GM12874 (cell line): ENCODE measurements at regions not wholly inside any gene's neighbourhood (a gene's known extent, or its start where the extent isn't known, plus 50 kb on each side); places are given as distances from the start of the nearest gene placed in this dataset.

Source experiments
- TF ChIP-seq, protein P1 (sequence below): IDR thresholded peaks from 2 replicates; pipeline ENCODE4 v1.5.1; 2011; ENCODE audit warnings: low read depth, mild to moderate bottlenecking, control low read depth, low read length, moderate library complexity; ENCODE audit not compliant: insufficient read depth

DNA sequence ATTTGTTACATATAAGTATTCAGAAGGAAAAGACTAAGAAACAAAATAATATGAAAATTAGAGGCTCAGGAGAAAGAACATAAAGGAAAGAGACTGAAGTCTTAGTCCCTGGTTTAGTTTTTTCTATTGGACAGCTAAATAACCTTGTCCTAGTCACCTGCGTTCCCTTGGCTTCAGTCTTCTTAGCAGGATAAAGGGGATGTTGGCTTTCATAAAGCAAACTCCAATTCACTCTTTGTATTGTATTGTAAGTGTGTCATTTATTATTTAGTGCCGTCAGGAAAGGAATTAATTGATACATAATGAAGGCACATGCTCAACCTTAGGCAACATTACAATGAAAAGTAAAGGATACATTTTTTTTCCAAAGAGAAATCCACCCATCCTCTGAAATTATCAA, 190.3 kb upstream of the PPFIA2 start:
- TF ChIP-seq, protein P1, sequence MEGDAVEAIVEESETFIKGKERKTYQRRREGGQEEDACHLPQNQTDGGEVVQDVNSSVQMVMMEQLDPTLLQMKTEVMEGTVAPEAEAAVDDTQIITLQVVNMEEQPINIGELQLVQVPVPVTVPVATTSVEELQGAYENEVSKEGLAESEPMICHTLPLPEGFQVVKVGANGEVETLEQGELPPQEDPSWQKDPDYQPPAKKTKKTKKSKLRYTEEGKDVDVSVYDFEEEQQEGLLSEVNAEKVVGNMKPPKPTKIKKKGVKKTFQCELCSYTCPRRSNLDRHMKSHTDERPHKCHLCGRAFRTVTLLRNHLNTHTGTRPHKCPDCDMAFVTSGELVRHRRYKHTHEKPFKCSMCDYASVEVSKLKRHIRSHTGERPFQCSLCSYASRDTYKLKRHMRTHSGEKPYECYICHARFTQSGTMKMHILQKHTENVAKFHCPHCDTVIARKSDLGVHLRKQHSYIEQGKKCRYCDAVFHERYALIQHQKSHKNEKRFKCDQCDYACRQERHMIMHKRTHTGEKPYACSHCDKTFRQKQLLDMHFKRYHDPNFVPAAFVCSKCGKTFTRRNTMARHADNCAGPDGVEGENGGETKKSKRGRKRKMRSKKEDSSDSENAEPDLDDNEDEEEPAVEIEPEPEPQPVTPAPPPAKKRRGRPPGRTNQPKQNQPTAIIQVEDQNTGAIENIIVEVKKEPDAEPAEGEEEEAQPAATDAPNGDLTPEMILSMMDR: no peak

DNA sequence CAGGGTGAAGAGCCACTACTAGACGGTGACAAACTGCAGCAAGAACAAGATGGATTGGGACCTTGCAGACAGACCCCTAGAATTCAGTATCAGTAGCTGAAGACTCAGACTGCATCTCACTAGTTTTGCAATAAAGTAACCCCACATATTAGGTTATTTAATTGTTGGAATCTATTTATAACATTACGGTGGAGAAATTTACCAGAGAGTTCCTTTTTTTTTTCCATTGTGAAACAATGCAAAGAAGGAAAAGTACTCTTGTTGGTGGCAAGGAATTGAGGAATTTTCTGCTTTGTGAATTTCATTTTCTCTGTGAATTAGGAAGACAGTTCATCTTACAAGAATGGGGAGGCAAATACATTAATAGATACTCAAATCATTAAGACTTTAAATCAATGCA, 185.7 kb upstream of the PPFIA2 start:
- TF ChIP-seq, protein P1: no peak

- TF ChIP-seq, protein P1: no peak
These were observed 183.4 kb upstream of the PPFIA2 start for GRCh38 chr12:81942594-81942993.

DNA sequence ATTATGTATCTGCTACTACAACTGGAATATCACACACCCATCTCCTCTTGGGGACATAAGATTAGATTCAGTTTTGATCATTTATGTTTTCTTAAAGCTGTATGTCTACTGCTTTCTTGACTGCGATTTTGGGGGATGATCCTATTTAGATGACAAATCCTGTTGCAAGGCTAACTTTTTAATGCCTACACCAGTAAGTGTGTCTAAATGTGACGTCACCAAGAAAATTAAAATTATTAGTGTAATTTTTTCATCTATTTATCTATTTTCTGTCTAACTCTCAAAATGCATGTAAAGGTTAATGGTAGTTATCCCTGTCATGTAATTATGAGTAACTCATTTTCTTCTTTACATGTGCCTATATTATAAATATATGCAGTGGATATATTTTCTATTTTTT, 170.9 kb upstream of the PPFIA2 start:
- TF ChIP-seq, protein P1: no peak

- TF ChIP-seq, protein P1: no peak
These were observed 137.6 kb upstream of the PPFIA2 start for GRCh38 chr12:81896771-81897170.

DNA sequence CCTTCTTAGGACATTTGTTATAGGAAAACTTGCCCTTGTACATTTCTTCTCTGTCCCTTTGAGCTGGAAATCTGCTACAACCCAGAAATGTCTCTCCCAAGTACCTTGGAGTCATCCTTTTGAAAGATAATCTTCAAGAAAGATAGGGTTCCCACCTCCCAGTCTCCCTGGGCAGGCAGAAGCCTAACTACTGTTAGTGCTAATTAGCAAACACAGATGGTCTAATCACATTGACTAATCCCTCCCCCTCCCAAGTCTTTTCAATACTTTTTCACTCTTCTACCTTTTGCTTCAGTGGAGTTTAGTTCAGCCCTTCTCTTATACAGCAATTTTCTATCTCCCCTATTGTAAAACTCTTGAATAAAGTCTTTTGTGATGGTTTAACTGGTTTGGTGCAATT, 129.8 kb upstream of the PPFIA2 start:
- TF ChIP-seq, protein P1: no peak

- TF ChIP-seq, protein P1: no peak
These were observed 129.1 kb upstream of the PPFIA2 start for GRCh38 chr12:81888106-81888740.

GRCh38 chr12:81874586-81874985, 115.4 kb upstream of the PPFIA2 start:
- TF ChIP-seq, protein P1: no peak
